OCI-LY7 (cell line): ENCODE measurements at regions not wholly inside any gene's neighbourhood (a gene's known extent, or its start where the extent isn't known, plus 50 kb on each side); places are given as distances from the start of the nearest gene placed in this dataset. TPM values are rescaled to one million over a fixed set of nuclear protein-coding genes. Genes with fewer than 3 reads are reported as not detected.

ENCODE experiments used
- BruUV-seq: library from RNA; stranded (reverse); fragments of 400-500 nt; replicated peaks from 2 replicates; lab custom pipeline; 2021; lab: Mats Ljungman, UMichigan
- CTCF ChIA-PET: fragments of 300-600 bp; sonication (Branson Sonifier 250); formaldehyde crosslinking; loops from one replicate; lab custom pipeline; 2022; ENCODE audit warnings: antibody characterized with exemption; ENCODE audit not compliant: unreplicated experiment; lab: Charles Lee
- POLR2A ChIA-PET: fragments of 300-600 bp; sonication (Branson Sonifier 250); formaldehyde crosslinking; loops from one replicate; lab custom pipeline; 2022; ENCODE audit warnings: antibody characterized with exemption; lab: Charles Lee
- DNase-seq: peaks from one replicate; pipeline ENCODE4 v3.0.0-alpha.2; 2015; ENCODE audit warnings: low spot score
- H2AFZ ChIP-seq: fragments of 200-600 bp; sonication (generic), shearing (Covaris generic); 2 replicates; pipeline ENCODE4 v1.6.1; 2014; ENCODE audit warnings: mild to moderate bottlenecking, antibody characterized with exemption, low read length, moderate library complexity
- H3K27ac ChIP-seq: fragments of 200-600 bp; sonication (generic); 2 replicates; pipeline ENCODE4 v1.5.1; 2014; ENCODE audit warnings: mixed run types, low read depth, mild to moderate bottlenecking, moderate library complexity, low read length, inconsistent platforms; ENCODE audit not compliant: poor library complexity, severe bottlenecking
- H3K36me3 ChIP-seq: fragments of 200-600 bp; sonication (generic); 2 replicates; pipeline ENCODE4 v1.6.1; 2014; ENCODE audit warnings: mild to moderate bottlenecking, antibody characterized with exemption, low read length, moderate library complexity, mixed read lengths; ENCODE audit not compliant: insufficient read depth
- H3K4me1 ChIP-seq: fragments of 200-600 bp; sonication (generic); 2 replicates; pipeline ENCODE4 v1.5.1; 2014; ENCODE audit warnings: mild to moderate bottlenecking, low read length; ENCODE audit not compliant: insufficient read depth, poor library complexity, severe bottlenecking
- H3K4me2 ChIP-seq: fragments of 200-600 bp; sonication (generic); 2 replicates; pipeline ENCODE4 v1.6.1; 2014; ENCODE audit warnings: mild to moderate bottlenecking, low read length
- H3K4me3 ChIP-seq: fragments of 200-600 bp; sonication (generic); 2 replicates; pipeline ENCODE4 v1.5.1; 2014; ENCODE audit warnings: mild to moderate bottlenecking, low read depth, low read length; ENCODE audit not compliant: poor library complexity, severe bottlenecking
- H3K79me2 ChIP-seq: fragments of 200-600 bp; sonication (generic); 2 replicates; pipeline ENCODE4 v1.6.1; 2016; ENCODE audit warnings: low read depth, mild to moderate bottlenecking, low read length, moderate library complexity, mixed read lengths; ENCODE audit not compliant: insufficient read depth
- H3K9me2 ChIP-seq: fragments of 200-600 bp; sonication (generic); 2 replicates; pipeline ENCODE4 v1.6.1; 2016; ENCODE audit warnings: mild to moderate bottlenecking, low read length, mixed read lengths; ENCODE audit not compliant: insufficient read depth
- H3K9me3 ChIP-seq: fragments of 200-600 bp; sonication (generic); 2 replicates; pipeline ENCODE4 v1.6.1; 2014; ENCODE audit warnings: mild to moderate bottlenecking, mixed run types, low read length, mixed read lengths
- H4K20me1 ChIP-seq: fragments of 200-600 bp; sonication (generic); 2 replicates; pipeline ENCODE4 v1.6.1; 2014; ENCODE audit warnings: mild to moderate bottlenecking, antibody characterized with exemption, low read length, moderate library complexity, mixed read lengths; ENCODE audit not compliant: insufficient read depth
- CTCF ChIP-seq: fragments of 200-600 bp; sonication (generic); conservative IDR thresholded peaks from 2 replicates; pipeline ENCODE4 v1.5.1; 2014; ENCODE audit warnings: mild to moderate bottlenecking, antibody characterized with exemption, low read length, moderate library complexity, mixed read lengths
- EZH2phosphoT487 ChIP-seq: fragments of 200-600 bp; sonication (generic); IDR thresholded peaks from 2 replicates; pipeline ENCODE4 v1.6.1; 2018; ENCODE audit warnings: low read depth, borderline replicate concordance, mild to moderate bottlenecking, mixed run types, antibody characterized with exemption, low read length, moderate library complexity, mixed read lengths
- intact Hi-C: fragments of 100-400 bp; cut with micrococcal nuclease; formaldehyde crosslinking; loops from one replicate; pipeline ENCODE4 v1.10.0; 2022; ENCODE audit not compliant: unreplicated experiment
- microRNA-seq: library from miRNA; unstranded; fragments of <30 nt; microRNA quantifications from one replicate; pipeline ENCODE4 v1.2.0, GENCODE V29; 2022; ENCODE audit warnings: borderline replicate concordance
- small RNA-seq: library from RNA; depleted of rRNA; stranded (forward); fragments of <200 nt; gene quantifications from one replicate; pipeline ENCODE3, GENCODE V24; 2014

- H3K79me2 ChIP-seq, result no peaks in the 10 kb centered on the region
- no peaks in the 10 kb centered on the region for H3K9me2 ChIP-seq
- H3K4me2 ChIP-seq, result no peak overlapping the region
- TF ChIP-seq CTCF (no peak), EZH2phosphoT487 (no peak)
- no peak overlapping the region for H3K4me3 ChIP-seq
- ChIA-PET POLR2A (no interaction called here), CTCF (no interaction called here)
- no peaks in the 10 kb centered on the region for H3K9me3 ChIP-seq
- intact Hi-C loops, result no loop called here
- no peak for DNase-seq
- peak overlapping the region; percentile 34; the same call in 1 of the 2 replicates for H2AFZ ChIP-seq
- BruUV-seq, result no TSS peak
- H3K4me1 ChIP-seq, result peaks cover 12% of the 10 kb centered on the region
- H4K20me1 ChIP-seq, result no peaks in the 10 kb centered on the region
- H3K27ac ChIP-seq, result no peak overlapping the region
- H3K36me3 ChIP-seq, result no peaks in the 10 kb centered on the region
Measured at GRCh38 chr19:20252613-20253012, 85.6 kb downstream of the ZNF486 start.

- POLR2A ChIA-PET, result no interaction called here
- Histone ChIP-seq H3K79me2 (no peaks in the 10 kb centered on the region), H3K9me2 (no peaks in the 10 kb centered on the region), H3K36me3 (no peaks in the 10 kb centered on the region), H3K4me3 (no peak overlapping the region), H3K27ac (no peak overlapping the region), H3K4me2 (no peak overlapping the region), H3K9me3 (no peaks in the 10 kb centered on the region), H2AFZ (no peak overlapping the region), H3K4me1 (peaks cover 12% of the 10 kb centered on the region), H4K20me1 (no peaks in the 10 kb centered on the region)
- DNase-seq, result no peak
- BruUV-seq, result no TSS peak
- CTCF ChIA-PET, result no interaction called here
- TF ChIP-seq CTCF (no peak), EZH2phosphoT487 (no peak)
- intact Hi-C loops, result no loop called here
Measured at GRCh38 chr19:20250627-20251026, 83.6 kb downstream of the ZNF486 start.

- Histone ChIP-seq H3K4me2 (no peak overlapping the region), H2AFZ (no peak overlapping the region), H3K9me2 (no peaks in the 10 kb centered on the region), H3K27ac (no peak overlapping the region), H4K20me1 (no peaks in the 10 kb centered on the region), H3K4me3 (no peak overlapping the region), H3K79me2 (no peaks in the 10 kb centered on the region), H3K9me3 (no peaks in the 10 kb centered on the region), H3K36me3 (no peaks in the 10 kb centered on the region), H3K4me1 (peaks cover 12% of the 10 kb centered on the region)
- ChIA-PET CTCF (no interaction called here), POLR2A (no interaction called here)
- BruUV-seq, result no TSS peak
- no peak for DNase-seq
- TF ChIP-seq CTCF (no peak), EZH2phosphoT487 (no peak)
- intact Hi-C loops, result no loop called here
Measured at GRCh38 chr19:20250121-20250520, 83.1 kb downstream of the ZNF486 start.

Small RNAs in the stretch of these regions (microRNA-seq; reads per million reads assigned to microRNA genes)
- gene MIR1270, result 62.9 reads per million, percentile 50 among the genes with 10 or more reads in this experiment

Small RNAs in the stretch of these regions (small RNA-seq; reads per million reads assigned to genes)
- not detected for gene MIR1270
